Daoy (cell line): ENCODE measurements at regions not wholly inside any gene's neighbourhood (a gene's known extent, or its start where the extent isn't known, plus 50 kb on each side); places are given as distances from the start of the nearest gene placed in this dataset.

Experiments used
- DNase-seq: peaks from one replicate; pipeline ENCODE4 v3.0.0-alpha.2; 2015; ENCODE audit warnings: low read depth

DNA sequence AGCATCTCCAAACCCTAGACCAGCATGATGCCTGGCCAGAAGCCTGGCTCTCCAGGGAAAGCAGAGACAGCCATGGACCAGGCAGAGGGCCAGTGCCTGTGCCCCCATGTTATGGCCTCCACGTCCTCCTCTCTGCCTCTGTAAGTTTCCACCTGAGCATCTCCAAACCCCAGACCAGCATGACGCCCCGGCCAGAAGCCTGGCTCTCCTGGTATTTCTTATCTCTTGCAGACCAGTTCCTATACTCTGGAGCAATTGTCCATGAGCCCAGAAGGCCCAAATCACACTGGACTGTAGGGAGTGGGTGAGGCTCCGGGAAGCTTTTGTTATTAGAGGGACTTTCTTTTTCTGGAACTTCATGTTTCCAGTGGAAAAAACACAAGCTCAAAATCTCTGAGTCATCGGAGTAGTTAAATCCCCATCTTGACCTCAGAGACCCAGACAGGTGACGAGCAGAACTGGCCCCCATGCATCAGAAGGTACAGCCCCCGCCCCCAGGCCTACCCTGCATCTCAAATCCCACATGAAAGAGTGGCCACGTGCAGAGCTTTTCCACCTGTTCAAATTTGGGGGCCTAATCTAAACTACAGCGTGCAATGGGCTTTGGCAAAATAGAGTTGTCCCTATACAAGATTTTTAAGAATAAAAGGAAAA lies 110.2 kb upstream of the FOXQ1 start:
- DNase-seq, result no peak

DNA sequence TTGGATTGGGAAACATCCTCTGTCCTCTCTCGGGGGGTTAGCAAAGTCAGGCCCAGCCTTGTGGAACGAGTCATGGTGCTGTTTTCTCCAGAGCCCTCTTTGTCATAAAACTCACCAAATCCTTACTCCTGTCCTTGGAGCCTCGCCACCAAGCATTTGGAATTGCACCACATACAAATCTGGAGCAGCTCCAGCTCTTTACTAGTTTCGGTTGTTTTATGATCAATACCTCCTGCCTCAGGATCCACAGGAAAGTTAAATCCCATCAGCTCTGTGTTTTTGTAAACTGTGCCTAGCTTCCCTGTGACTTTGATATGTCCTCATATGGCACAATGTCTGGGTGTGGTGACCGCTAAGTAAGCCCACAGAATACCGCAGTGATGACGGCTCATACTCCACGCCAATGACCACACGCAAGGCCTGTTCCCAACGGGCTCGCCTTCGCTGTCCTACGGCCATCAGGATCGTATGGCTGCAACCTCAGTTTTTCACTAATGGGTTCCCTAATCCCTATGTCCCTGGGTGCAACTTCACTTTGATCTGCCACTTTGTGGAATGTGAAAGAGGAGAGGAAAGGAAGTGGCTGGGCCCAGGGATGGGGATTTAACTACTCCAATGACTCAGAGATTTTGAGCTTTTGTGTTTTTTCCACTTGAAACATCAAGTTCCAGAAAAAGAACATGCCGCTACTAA lies 111.3 kb upstream of the FOXQ1 start:
- peak; percentile 96 for DNase-seq

DNA sequence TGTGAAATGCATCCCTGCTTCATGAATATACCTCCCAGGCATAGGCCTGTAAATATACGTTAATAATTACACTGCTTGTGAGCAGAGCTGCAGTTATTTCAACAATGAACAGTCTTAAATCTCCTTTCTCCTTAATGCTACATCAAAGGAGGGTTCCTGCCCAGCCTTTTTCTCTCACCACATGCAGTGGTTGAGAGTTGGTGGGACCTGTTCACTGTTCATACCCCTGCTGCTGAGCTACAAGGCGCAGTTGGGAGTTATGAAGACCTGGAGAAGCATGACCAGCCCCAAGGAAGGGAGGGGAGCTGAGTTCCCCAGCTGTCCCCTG lies 111.9 kb upstream of the FOXQ1 start:
- DNase-seq, result no peak

DNA sequence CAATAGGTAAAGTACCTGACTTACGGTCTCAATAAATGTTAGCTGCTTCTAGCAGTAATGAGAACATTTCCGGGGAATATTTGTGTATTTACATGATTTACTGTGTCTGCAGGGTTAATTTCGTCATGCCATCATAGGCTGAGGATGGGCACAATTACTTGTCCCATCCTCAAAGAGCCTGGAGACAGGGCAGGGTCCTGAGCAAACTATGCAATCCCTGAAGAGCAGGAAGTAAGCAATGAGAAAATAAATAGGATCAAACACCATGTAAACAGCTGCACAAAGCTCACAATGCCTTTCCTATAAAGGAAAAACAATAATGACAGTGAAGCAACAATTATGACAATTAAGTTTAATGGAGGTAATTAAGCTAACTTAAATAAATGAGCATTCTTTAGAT lies 114.6 kb upstream of the FOXQ1 start:
- DNase-seq, result no peak

DNA sequence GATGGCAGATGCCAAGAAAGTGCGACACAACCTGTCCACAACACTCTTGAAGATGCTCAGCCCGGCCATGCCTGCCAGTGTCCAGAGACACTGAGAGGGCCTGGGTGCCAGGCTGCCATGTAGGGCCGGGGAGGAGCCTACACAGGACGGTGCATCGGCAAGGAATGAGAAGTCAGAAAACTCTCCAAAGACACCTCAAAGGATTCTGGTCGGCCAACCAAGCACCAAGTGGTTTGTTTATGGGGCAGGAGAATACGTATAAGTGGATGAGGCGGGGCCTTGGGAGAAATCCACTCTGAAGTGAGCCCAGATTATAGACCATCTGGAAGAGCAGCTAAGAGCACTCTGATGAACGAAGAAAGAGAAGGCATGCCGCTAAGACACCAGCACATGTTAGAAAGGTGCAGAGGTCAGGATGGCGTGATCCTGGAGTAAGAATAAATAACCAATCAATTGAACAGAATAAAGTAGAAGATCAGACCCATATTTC lies 120.7 kb upstream of the FOXQ1 start:
- no peak for DNase-seq

DNA sequence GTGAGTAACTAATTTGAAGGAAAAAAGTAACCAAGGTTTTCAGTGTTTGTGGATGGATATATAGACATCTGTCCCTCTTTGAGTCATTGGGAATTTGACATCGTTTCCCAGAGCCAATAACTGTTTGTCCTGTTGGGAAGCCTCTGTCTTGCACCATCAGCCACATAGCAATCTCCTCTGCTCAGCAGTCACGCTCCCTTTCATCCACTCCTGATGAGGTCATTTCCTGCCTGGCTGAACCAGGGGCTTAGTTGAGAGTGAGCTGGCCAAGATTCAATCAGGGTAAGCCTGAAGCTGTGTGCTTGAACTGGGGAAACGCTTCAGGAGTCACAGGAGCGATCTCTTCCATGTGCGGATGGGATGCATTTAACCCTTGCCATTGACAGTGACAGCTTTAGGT lies 121.5 kb upstream of the FOXQ1 start:
- DNase-seq, result peak; percentile 94

DNA sequence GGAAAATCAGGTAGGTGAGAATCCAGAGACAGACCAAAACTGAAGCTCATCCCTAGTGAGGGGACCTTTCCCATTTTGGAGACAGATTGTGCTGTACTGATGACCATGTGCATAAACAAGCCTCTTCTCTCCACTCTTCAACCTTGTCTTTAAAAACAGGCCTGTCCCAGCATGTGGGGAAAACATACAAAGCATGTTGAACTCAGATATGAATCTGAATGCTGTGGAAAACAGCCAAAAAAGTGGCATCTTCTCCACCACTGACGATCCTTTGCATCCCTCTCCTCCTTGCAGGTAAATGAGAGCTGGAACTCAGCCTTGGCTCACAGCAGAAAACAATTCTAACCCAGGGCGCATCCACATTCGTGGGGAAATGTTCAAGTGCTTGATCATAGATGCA lies 123.7 kb upstream of the FOXQ1 start:
- DNase-seq, result no peak

DNA sequence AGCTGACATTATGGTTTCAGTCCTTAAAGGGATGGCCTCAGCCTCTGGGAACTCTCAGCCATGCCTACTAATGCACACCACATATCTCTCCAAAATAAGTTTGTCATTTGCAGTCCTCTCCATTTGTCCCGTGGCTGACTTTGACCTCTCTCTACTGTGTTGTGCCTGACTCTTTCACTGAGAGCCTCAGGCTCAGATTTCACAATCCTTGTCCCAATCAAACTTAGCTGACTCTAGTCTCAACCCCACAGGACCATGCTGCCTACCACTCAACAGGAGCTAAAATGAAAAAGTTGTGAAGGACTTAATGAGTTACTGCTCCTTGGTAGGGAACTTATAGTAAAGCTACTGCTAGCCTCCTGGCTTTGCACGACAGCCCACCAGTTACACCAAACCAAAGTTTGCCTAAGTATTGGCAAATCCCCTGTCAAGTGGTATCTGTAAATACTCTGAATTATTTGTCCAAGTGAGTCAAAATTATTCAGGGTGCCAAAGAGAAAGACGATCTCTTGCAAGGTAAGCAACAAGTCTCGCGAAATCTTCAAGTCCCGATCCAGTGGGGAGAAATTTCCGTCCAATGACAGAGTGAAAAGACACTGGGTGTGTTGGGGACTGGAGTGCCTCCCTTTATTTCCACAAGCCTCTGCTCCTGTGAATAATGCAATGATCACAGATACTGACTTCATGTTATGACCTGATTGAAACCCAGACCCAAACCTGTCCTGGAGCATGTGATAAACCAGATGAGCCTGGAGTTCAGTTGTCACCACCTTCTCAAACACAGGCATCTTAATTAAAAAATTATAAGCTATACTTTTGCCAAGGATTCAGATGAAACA lies 124.4 kb upstream of the FOXQ1 start:
- DNase-seq, result no peak

DNA sequence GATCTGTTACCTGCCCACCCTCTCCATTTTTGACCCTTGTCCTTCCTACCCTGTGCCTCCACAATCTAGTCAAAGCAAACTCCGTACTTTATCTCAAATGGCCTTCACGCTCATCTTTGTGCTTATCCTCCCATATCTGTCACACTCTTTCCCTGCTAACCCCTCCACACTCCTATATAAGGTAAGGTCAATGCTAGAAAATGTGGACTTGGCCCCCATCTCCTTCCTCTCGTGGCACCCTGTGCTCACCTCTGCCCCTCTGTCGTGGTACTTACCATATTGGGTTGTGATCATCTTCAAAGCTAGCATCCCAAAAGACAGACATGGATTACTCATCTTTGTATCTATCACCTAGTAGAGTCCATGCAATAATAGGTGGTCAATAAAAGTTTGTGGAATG lies 127.6 kb upstream of the FOXQ1 start:
- no peak for DNase-seq

DNA sequence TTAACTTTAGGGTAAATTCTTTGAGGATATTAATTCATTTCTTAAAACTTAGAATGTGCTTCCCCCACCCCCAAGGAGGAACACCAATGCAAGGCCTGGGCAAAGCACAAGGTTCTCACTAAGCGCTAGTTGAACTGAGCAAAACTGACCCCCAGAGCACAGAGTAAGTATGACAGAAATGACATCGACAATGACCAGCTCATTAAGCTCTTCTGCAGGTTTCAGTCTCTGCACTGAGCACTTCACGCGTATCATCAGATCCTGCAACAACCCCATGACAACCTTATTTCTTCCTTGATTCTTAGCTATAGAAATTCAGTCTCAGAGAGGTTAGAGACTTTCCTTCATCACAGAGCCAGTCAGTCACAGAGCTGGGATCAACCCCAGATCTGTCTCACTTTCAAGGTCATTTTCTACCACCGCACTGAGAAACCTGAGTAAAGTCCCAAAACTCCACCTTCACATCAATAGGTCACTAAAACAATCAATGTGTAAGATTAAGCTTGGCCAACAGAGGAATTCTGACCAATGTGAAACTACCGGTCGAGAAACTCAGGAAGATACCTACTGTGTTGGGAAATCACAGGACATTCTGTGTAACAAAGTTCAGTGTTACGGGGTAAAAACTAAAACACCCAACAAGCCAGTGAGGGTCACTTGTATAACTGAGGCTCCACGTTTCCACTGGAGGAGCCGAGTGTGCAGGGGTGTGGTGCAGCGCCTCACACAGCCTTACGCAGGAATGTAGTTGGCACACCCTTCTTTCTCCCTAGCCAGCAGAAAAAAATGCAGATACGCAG lies 129.0 kb upstream of the FOXQ1 start:
- no peak for DNase-seq

DNA sequence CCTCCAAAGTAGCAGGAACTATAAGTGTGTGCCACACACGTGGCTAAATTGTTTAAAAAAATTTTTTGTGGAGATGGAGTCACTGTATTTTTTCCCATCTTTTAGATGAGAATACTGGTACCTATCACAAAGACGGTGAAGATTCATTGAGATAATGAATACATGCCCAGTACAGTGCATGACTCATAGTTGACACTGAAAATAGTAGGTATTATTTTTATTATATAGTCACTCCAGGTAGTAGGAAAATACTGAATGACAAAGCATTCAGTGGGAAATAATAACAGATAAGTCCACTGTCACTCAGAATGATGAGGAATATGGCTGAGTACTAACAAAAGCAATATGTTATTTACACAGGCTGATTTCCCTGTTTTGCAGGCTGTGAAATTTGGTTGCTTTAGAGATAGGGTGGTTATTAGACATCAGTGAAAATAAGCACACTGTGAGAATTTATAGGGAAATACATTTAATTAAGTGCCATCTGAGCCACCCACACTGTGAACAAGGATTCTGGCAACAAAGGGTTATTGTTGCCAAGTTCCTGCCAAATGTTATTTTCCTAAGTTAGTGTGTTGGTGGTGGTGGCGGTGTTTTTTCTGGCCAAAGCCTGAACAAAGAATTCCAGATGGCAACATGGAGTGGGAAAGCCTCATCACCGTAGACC lies 129.8 kb upstream of the FOXQ1 start:
- DNase-seq, result no peak

DNA sequence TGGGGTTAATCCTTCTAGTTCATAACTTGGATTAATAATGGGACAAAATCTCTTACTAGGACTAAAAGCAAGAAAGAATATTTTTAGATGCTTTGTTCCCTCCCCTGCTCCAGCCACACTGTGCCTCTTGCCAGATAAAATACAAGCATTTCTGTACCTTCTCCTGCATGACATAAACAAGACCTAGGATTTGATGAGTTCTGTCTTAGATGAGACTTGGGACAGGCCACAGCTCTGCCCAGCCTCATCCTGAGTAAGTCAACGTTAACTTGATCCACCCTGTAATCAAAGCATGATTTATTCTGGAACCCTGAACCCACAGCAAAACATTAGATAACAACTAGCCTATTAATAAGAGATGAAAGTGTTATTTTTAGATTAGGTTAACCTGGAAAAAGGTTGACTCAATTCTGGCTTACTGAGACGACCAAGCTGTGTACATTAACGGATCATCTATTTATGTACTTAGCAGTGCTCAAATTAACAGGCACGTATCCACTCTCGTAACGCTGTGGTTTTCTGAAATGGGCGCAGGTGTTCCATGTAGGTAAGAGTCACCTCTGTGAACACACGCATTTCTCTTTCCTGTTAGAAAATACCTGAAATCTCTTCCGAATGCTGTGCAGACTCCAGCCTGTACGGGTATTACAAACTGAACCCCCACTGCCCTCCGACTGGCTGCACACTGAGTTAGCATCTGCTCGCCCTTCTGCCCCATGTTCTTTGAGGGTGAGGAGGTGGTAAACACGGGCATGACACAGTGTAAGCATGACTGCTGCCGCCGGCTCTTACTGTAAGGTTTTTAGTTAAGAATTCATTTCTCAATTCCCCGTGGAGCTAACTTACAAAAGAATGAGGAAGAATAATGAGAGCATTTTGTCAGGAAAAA lies 132.1 kb upstream of the FOXQ1 start:
- DNase-seq, result no peak

DNA sequence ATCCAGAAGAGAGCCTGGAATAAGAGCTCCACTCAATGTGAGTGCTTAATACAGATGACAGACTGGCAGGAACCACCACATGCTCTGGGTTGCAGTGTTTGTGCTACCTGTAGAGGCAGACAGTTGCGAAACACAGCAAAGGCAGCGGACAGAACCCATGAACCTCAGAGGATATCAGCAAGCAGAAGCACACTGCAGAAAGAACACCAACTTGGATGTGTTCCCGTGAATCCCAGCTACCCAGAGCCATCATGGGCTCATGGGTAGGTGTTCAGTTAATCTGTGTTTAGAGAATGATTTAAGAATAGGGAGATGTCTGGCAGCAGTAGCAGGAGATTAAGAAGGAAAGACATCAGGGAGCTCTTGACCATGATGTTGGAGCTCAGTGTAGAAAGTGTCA lies 133.3 kb upstream of the FOXQ1 start:
- DNase-seq, result no peak

DNA sequence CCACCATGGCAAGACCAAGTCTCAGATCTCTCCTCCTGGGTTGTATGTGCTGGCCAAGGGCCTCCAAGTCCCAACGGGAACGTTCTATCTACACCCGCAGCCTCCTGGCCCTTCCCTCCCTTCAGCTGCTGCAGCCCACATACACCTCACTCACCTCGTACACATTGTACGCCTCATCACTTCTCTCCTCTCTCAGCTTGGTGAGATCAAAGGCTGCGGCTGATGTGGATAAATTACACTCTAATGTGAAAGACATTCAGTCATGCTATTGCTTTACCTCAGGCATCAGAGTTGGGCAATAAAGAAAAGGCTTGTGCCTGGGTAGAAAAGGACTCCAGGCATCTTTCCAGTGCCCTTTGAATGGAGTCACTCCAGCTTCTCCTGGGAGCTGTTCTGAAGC lies 135.3 kb upstream of the FOXQ1 start:
- DNase-seq, result no peak

DNA sequence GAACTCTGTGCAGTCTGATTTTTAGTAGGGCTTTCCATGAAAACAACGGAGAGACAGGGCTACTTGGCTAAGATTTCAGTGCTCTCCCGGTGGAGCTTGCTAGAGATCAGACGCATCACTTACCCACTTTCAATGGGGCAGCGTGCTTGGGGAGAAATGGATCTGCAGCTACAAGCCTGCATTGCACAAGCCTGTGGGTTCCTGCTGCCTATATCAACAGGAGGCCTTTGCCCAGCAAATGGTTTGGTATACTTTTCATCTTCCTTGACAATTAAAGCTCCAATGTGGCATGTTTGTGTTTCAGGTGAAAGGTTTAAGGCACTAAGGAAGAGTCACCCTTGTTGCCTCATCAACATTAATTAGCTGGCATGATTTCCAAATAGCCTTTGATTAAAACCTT lies 136.0 kb upstream of the FOXQ1 start:
- no peak for DNase-seq

DNA sequence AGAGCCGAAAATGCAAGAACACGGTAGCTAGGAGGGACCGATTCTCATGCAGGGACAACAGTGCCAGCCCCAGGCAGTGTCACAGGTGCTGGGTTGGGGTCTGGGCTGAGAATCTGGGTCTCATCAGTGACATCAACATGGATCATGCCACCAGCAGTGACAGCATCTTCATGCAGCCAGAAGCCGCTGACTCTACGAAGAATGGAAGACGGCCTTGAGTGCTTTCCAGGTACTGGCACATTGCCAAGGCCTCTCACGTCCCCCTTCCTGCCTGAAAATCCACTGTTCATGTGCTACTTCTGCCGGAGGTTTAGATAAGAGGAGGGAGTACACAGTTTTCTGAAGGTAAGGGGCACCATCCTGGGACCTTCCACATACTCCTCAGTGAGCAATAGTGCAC lies 141.1 kb upstream of the FOXQ1 start:
- DNase-seq, result no peak

DNA sequence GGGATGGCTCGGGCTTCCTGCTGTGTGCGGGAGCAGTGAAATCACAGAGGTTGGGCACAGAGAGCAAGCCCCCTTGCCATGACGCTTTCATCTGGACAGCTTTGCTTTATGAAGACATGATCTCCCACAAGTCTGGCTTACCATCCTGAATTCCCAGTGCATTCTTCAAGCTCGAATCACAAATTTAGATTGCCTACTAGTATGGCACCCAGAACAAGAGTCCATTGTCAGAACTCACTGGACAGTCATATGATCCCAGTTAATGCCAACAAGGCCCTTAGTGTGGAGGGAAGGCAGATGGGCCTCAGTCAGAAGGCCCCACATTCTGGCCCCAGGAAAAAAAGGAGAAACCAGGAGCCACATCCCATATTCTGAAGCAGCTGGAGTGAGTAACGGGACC lies 147.3 kb upstream of the FOXQ1 start:
- no peak for DNase-seq

DNA sequence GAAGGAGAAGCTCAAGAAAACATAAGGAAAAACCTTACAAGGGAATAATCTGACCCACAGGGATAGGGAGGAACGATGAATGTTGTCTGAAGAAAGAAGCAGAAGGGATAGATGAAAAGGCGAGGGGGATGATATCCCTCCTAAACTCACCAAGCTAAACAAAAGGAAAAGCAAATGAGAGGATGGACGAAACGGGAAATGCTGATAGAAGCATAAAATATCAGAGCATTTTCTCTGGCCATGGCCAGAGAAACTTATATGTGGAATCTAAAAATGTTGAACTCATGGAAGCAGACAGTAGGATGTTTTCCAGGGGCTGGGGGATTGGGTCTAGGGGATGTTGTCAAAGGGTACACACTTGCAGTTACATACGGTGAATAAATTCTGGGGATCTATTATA lies 148.4 kb upstream of the FOXQ1 start:
- DNase-seq, result no peak

DNA sequence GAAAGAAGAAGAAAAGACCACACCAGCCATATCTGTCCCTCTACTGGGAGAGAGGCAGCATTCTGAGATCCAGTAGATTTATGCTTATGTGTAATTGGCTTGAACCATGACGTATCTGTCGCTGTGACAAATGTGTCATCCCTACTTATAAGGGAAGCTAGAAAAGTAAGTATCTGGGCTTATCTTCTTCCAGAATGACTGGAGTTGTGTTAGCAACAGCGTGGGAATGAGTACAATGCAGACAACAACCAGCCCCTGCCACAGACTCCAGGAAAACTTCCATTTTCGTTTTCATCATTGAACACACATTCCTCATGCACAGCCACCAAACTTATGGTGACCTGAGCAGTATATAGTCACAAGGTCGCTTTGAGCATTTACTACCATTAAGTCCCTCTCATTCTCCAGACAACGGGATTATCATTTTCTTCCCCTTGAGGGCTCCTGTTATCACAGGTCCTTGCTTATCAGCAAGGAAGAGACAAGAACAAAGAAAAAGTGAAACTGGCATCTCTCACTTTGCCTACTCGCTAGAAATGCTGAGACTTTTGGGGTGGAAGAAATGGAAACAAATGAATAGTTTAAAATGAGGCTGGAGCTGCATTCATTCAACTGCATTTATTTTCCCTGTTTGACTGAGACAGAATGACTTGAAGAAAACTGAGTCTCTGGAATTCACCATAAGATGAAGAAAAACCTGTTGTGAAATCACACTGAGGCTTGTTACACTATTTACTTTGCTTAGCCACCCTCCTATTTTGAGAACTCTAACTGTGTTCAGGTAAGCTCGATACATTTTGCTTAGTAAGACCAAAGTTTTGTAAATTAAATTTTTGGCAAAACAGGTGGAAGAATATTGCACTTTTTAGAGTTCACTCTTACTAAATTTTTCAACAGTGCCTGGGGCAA lies 149.3 kb upstream of the FOXQ1 start:
- DNase-seq, result peak; percentile 40
